HG02759 (cell line): ENCODE measurements at regions not wholly inside any gene's neighbourhood (a gene's known extent, or its start where the extent isn't known, plus 50 kb on each side); places are given as distances from the start of the nearest gene placed in this dataset.

Experiments
- ATAC-seq: cut with Tn5 transposase; IDR thresholded peaks from one replicate; pipeline ENCODE4 v1.9.1; 2021; ENCODE audit warnings: mild to moderate bottlenecking, moderate library complexity; ENCODE audit not compliant: unreplicated experiment

DNA sequence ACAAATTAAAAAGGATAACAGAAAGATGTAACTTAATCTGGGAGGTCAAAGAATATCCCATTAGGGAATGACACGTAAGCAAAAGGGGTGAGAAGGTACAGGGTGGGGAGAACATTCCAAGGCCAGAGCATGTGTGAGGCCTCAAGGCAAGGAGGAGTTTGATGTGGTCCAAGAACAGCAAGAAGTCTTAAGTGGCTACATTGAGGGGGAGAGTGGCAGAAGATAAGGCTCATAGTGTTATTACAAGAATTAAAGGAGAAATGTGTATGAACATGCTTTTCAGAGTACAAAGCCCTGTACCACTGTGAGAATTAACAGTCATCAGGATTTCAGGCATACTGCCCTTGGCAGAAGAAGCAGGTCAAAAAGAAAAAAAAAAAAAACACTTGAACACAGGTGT lies 174.4 kb upstream of the ERBB4 start:
- ATAC-seq = no peak

DNA sequence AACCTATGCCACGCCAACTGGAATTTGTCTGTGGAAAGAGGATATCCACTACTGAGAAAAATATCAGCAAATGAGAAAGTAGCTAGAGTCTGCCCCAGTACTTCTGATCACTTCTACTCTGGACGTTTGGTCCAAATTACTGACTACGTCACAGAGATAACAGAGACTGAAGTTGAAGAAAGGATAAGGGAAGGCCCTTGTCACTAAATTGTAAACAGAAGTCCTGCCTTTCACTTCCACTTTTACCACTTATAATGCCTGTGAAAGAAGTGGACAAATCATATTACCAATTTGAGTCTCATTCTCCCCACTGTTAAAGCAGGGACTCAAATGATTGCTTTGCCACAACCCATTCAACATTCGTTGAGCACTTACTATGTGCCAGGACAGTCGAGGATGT lies 173.9 kb upstream of the ERBB4 start:
- ATAC-seq = no peak

DNA sequence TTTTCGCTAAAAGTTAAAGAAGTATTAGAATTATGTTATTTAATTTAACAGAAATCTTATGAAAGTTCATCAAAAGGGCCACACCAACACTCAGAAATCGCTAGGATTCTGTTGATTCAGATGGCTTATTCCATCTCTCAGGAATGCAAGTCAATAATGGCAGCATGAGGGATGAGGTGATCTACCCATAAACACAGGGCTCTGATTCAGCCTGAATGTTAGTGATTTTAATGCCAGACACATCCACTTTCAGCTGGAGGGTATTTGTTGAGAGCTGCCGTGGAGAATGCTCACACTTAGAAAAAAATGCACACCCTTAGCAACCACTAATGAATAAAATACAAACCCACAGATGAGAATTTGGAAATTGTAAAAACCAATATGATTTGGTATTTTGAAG lies 173.3 kb upstream of the ERBB4 start:
- no peak for ATAC-seq

DNA sequence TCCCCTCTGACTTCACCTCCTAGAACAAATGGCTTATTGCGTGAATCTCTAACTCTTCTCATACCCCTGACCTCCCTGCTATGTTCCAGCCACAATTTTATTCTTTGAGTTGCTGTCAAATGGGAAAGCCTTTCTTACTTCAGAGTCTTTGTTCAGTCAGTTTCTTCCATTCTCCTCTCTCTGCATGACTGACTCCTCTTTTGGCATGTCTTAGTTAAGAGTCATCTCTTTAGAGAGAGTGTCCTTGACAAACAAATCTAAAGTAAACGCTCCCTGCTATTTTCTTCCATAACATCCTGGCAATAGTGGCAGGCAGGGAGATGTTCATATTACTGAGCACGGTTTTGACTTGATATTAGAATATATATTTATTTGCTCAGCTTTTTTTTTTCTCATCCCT lies 170.7 kb upstream of the ERBB4 start:
- no peak for ATAC-seq

DNA sequence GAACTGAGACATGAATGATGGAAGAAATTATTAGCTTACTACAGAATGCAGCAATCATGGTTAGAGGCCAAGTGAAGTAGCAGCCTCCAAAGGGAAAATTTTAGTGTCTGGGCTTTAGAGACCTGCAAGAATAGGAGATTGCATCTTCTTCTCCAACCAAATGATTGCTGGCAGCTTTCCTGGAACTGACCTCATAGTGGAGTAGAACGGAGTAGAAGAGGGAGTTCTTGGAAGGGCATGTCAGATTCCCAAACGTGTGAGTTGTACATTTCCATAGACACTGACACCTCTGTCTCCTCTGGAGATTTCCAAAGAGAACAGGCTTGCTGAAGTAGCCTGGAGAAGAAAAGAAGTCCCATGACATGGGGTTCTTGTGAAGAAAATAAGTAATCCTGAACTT lies 169.8 kb upstream of the ERBB4 start:
- no peak for ATAC-seq

DNA sequence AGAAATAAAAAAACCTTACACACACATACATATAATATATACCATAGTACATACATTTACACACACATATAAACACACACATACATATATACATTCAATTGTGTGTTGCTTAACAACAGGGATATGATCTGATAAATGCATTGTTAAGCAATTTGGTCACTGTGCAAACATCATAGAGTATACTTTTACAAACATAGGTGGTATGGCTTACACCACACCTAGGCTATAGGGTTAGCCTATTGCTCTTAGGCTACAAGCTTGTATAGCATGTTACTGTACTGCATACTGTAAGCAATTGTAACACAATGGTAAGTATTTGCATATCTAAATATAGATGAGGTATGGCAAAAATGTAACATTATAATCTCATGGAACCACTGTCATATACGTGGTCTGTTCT lies 156.8 kb upstream of the ERBB4 start:
- no peak for ATAC-seq

DNA sequence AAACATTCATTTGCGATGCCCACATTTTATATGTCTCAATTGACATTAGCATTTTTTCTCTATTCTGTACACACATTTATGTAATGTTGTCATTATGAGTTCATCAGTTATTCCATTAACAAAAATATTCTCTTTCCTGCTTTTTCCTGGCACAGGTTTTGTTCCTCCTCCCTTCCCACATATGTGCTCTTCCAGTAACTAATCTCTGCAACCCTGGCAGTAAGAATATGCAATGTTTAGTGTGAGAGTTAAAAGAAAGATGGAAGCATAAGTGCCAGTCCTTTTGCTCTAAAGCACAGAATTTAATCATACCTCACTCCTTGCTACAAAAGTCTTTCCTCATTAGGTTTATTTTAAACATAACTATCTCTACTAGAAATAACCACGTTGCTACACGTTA lies 155.8 kb upstream of the ERBB4 start:
- ATAC-seq = no peak

DNA sequence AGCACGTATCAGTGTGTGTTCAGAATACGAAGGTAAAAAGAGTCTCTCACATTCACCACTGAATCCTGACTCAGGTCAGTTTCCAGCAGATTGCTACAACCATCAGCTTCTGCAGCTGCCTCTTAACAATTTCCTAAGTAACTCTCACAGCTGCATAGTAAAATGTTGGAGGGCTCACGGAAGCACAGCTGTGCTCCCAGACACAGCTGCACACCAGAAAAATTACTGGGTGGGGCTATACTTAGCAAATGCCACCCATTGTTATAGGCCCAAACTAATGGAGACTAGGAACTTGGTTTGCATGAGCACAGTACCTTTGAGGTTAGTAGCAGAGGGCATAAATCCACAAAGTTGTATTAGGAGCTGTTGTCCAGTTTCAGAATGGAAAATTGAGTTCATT lies 153.9 kb upstream of the ERBB4 start:
- ATAC-seq = no peak

DNA sequence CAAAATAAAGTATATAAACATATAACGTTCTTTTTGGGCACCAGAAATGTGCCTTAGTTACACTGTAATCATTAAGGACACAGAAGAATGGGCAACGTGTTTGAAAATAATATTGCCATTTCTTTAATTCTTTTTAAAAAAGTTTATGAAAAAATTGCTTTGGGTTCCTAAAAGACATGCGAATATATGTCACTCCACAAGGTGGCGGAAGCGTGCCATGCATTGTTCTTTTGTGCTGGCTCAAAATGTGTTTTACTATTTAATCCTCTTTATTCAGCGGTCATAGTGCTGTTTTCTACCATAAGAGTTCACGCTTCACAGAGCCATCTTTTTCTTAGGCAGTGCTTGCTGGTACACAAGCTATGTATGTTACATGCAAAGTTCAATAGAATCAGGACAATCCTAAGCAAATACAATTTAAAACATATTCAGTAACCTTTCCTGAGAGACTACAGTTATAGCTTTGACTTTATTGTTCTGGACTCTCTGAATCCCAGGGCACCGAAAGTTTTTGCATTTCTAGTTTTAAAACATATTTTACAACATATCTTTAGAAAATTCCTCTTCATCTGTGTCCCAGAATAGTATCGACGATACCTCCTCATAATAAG lies 147.8 kb upstream of the ERBB4 start:
- peak; percentile 56 for ATAC-seq

DNA sequence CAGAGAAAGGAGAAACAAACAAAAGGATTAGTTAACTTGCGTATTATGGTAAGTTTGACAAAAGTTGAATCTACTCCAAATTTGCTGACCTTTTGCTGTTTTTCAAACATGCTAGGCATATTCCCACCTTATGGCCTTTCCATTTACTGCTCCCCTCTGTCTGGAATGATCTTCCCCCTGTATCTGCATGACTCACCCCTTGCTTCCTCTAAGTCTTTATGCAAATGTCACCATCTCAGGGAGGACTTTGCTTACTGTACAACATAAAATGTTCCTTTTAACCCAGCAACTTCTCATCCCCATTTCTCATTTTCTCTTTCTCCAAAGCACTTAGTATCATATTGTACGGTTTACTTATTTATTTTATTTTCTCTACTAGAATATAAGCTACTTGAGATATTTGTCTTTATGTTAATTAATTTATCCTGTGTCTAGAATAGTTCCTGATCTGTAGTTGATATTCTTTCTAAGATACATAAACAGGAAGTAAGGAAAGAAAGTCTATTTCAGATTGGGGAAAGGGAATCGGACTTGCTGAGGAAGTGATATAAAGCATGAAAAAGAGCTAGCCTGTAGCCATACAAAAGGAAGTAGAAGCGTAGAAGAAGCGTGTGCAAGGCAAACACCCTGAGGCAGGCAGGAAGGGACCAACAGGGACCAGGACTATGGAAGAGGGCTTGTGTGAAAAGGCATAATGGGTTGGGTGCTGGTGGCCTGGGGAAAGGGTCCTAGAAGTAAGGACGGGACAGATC lies 144.9 kb upstream of the ERBB4 start:
- peak; percentile 37 for ATAC-seq

DNA sequence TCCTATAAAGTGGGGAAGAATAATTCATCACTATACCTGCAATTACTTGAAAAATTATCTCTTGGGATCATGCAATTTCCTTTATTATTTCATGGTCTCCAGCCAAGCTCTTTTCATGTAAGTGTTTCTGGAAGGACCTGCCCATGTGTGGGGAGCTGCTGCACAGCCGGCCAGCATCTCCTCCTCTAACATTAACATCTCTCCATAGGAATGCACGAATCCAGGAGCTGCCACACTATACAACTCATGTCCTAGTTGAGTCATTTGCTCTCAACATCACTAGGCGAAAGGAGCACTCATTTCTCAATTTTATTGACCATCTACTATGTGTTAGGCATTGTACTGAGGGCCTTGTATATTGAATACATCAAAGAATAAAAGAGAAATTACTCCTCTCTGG lies 144.3 kb upstream of the ERBB4 start:
- ATAC-seq = no peak

DNA sequence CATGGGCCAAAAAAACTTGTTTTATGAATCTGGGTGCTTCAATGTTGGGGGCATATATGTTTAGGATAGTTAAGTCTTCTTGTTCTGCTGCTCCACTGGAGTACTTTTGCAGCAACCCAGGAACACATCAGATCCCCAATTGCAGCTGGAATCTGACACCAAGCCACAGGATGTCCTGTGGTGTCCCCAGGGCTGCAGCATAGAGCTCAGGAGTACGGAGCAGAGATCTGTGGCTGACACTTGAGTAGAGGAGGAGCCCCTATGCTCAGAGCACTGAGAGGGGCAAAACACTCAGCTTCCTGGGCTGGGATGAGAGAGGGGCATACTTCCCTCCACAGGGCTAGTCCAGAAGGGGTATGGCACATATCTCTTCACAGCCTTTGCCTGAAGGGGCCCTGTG lies 138.9 kb upstream of the ERBB4 start:
- ATAC-seq = no peak

DNA sequence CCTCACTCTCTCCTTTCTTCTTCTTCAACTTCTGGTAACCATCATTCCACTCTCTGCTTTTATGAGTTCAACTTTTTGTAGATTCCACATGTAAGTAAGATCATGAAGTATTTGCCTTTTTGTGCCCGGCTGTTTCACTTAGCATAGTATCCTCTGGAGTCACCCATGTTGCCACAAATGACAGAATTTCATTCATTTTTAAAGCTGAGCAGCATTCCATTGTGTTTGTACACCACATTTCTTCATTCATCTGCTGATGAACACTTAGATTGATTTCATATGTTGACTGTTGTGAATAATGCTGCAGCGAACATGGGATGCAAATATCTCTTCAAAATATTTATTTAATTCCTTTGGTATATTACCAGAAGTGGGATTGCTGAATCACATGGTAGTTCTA lies 133.6 kb upstream of the ERBB4 start:
- no peak for ATAC-seq

DNA sequence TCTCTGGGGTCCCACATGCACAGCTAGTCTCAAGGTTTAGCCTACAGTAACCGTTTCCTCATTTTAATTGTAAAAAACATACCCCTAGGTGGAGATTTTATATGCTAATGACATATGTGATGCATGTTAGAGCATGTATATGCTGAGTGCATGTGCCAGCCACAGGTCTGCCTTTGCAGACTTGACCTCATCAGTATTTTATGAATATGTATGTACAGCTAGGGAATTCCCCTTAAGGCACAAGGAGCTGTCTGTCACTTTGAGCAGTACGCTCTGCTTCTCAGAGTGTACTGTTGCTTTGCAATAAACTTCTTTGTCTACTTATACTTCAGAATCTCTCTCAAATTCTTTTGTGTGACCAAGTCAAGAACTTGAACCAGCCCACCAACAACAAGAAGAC lies 131.2 kb upstream of the ERBB4 start:
- peak; percentile 68 for ATAC-seq

DNA sequence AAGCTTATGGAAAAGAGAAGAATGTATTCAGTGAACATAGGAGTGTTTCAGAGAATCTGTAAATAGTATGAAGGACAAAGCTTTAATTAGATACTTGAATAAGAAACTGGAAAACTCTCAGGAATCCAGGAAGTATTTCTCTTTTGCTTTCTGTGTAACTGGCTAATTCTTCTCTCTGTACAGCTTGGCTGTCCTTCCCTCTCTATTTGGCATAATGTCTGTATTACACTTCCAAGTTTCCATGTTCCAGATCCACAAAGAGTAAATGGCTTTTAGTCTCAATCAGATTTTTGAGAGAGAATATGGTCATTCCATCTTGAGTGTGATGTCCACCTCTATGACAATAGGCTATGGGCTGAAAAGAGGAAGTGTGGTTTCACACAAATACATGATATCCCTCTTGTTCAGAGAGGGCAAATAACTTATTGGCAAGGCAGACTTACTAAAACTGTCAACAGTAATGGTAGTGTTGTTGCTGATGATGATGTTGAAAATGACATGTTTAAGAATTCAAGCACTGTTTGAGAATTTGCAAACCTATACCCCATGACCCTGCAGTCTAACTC lies 129.2 kb upstream of the ERBB4 start:
- no peak for ATAC-seq

DNA sequence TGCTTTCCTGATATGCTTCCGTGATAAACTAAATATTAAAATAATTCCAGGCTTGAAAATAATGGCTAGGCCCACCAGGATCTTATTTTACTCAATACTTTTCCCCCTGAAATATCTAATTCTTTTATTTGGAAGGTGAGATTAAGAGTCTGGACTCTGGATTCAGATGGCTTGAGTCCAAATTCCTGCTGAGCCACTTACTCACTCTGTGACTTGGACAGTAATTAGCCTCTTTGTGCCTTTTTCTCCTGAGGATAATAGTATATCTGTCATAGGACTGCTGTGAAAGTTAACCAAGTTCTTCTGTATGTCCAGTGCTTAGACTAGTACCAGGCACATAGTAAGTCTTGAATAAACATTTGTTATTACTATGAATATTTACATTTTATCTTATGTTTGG lies 127.3 kb upstream of the ERBB4 start:
- ATAC-seq = no peak

DNA sequence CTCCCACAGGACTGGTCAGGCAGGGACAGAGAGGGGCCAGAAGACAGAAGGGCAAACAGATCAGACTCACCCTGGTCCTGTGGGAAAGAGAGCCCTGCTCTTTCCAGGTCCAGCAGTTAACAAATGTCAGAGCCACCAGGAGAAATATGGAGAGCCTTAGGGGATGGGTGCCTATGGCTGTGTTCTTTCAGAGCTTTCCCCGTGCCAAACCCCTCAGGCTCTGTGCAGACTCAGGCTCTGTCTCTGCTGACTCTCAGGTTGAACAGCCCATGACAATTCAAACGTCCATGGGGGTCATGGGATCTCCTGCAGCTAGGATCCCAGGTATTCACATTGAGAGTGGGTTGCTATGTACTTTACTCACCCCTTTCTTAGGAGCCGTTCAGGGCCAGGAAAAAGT lies 120.8 kb upstream of the ERBB4 start:
- ATAC-seq = no peak

DNA sequence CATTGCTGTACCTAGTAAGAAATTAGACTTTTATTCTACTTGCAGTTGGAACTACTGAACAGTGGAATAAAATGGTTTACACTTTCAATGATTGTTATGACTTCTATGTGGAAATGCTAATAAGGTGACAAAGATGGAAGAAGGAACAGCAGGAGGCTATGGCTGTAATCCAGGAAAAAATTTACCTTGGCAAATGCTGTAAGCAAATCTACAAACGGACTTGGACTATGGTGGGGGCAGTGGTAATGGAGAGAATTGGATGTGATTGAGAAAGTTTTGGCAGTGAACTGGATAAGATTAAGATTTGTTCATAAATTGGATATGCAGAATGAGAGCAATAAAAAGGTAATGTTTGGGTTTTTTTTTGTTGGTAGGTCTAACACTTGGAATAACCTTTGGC lies 111.0 kb upstream of the ERBB4 start:
- no peak for ATAC-seq

DNA sequence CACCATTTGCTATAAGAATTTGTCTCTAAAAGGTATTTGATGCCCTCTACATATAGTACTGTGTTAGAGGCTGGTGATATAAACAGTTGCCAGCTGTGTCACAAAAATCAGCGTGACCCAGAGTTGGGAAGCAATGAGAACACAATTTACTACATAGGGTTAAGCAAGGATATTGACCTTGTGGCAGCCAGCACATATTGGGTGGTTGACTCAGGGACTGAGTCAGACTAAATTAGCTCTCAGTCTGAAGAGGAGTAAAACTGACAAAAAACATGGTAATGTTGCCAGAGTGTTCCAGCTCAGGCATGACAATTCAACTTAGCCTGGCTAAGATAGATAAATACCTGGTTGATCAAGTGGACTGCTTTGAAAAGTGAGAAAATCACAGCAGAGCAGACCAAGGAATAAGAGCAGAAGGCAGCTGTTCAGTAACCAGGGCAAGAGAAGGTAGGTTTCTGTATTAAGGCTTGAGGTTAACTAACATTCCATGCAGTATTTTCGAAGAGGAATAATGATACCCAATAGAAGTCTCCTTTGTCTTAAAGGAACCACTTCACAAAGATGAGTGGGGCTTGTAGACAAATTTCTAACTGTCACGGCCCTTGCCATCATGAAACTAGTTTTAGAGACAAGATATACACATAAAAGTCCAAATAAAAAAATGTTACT lies 108.2 kb upstream of the ERBB4 start:
- ATAC-seq = no peak

DNA sequence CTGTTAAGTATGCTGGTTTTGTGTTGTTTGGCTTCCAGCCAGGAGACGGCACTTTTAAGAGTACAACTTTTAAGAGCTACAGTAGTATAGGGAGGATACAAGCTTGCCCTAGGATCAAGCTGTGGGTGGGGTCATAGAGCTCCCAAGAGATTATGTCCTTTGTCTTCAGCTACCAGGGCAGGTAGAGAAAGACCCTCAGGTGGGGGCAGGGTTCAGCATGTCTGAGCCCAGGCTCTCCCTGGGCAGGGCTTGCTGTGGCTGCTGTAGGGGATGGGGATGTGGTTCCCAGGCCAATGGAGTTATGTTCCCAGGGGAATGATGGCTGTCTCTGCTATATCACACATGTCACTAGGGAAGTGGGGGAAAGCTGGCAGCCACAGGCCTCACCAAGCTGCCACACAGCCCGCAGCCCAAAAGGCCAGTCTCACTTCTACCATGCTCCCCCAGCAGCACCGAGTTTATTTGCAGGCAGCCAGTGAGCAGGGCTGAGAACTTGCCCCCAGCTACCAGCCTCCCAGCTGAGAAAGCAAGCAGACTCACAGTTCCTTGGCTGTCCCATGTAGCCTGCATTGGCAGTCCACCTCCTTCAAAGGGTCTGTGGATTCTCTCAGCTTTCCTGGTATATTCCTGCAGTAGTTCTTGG lies 105.7 kb upstream of the ERBB4 start:
- ATAC-seq = no peak

DNA sequence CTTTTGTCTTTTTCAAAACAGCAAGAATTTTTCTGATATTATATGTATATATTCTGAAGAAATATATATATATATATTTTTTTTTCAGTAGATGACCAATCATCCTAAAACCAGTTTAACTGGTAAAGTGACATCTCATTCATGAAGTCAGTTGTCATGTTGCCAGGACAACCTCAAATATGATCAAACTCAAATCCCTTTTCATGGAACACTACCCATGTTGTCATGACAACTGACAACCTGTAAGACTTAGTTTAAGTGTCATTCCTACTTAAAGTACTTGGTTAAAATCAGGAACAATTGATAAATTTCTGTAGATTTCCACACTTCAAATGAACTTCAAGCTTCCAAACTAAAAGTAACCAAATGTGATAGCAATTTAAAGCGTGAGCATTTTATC lies 101.8 kb upstream of the ERBB4 start:
- no peak for ATAC-seq

DNA sequence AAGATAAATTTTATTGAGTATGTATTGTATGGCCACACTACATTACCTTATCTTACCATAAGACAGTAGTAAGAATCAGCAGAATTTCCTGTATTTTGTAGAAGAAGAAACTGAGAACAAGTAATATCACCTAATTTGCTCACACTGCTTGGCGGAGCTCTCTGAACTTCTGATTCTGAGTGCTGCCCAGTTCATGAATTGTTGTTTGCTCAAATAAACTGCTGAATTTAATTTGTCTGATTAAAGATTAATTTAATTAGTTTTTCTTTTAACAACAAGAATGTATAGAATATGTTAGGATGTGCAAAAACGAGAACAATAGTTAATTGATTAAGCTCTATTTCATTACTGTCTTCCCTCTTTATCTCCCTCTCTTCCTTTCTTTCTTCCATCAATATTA lies 100.1 kb upstream of the ERBB4 start:
- ATAC-seq = no peak
